ENCODE measurements at regions not wholly inside any gene's neighbourhood (a gene's known extent, or its start where the extent isn't known, plus 50 kb on each side); places are given as distances from the start of the nearest gene placed in this dataset.

- Histone ChIP-seq H3K27ac (no peak overlapping the region), H3K9me3 (no peaks in the 10 kb centered on the region), H3K4me3 (no peak overlapping the region), H3K27me3 (no peaks in the 10 kb centered on the region), H3K4me1 (no peaks in the 10 kb centered on the region), H3K36me3 (no peaks in the 10 kb centered on the region)
- no peak for TF ChIP-seq POLR2A (IDR thresholded peaks at IDR 0.05)
- TF ChIP-seq, protein P1, sequence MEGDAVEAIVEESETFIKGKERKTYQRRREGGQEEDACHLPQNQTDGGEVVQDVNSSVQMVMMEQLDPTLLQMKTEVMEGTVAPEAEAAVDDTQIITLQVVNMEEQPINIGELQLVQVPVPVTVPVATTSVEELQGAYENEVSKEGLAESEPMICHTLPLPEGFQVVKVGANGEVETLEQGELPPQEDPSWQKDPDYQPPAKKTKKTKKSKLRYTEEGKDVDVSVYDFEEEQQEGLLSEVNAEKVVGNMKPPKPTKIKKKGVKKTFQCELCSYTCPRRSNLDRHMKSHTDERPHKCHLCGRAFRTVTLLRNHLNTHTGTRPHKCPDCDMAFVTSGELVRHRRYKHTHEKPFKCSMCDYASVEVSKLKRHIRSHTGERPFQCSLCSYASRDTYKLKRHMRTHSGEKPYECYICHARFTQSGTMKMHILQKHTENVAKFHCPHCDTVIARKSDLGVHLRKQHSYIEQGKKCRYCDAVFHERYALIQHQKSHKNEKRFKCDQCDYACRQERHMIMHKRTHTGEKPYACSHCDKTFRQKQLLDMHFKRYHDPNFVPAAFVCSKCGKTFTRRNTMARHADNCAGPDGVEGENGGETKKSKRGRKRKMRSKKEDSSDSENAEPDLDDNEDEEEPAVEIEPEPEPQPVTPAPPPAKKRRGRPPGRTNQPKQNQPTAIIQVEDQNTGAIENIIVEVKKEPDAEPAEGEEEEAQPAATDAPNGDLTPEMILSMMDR (IDR thresholded peaks at IDR 0.05) = no peak
- DNase-seq = no peak
- WGBS, 2 donors = 67 to 78% methylated on average over 2 of the region's 2 CpGs
- intact Hi-C loops (cut with DNase I) = no loop called here
These were observed 214.2 kb upstream of the MON1B start for GRCh38 chr16:76976756-76977155.

GRCh38 chr16:76984196-76984595 lies 206.8 kb upstream of the MON1B start:
- intact Hi-C loops (cut with DNase I) = no loop called here
- WGBS, 2 donors = 67 to 70% methylated on average over 3 of the region's 3 CpGs
- no peaks in the 10 kb centered on the region for H3K36me3 ChIP-seq
- no peaks in the 10 kb centered on the region for H3K9me3 ChIP-seq
- no peak overlapping the region for H3K4me3 ChIP-seq
- H3K27ac ChIP-seq = no peak overlapping the region
- DNase-seq = no peak
- TF ChIP-seq, protein P1 (IDR thresholded peaks at IDR 0.05) = no peak
- no peak for TF ChIP-seq POLR2A (IDR thresholded peaks at IDR 0.05)
- H3K4me1 ChIP-seq = no peaks in the 10 kb centered on the region
- H3K27me3 ChIP-seq = no peaks in the 10 kb centered on the region

DNA sequence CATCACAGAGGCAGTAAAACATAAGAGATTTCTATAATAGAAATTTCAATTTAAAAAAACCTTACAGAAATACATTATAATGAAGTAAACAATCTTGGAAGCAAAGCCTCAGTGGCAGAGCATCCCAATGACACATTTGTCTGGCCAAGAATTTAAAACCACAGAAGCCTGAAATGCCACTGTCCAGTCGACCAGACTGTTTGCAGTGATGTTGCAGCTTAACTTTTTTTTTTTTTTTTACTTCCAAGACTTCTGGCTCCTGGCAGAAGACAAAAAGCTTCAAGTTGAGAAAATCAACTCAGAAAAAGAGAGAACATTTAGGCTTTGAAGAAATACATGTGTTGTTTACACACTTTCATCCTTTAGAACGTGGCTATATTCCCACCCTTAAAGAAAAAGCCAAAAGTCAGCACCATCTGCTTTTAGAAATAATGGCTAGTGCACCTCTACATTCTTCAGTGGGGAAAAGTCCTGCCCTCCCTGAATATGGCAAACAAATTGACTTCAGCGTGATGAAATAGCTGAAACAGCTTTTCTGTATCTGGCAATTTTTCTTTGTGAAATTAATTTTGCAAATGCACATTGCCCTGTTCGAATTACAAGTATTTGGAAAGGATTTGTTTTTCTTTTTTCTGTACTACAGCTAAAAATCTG lies 205.5 kb upstream of the MON1B start:
- H3K36me3 ChIP-seq = no peaks in the 10 kb centered on the region
- no peaks in the 10 kb centered on the region for H3K27me3 ChIP-seq
- no peak overlapping the region for H3K27ac ChIP-seq
- TF ChIP-seq, protein P1 (IDR thresholded peaks at IDR 0.05) = no peak
- no peaks in the 10 kb centered on the region for H3K9me3 ChIP-seq
- no peak overlapping the region for H3K4me3 ChIP-seq
- H3K4me1 ChIP-seq = no peaks in the 10 kb centered on the region
- intact Hi-C loops (cut with DNase I) = no loop called here
- DNase-seq = no peak
- WGBS, 2 donors = 19 to 25% methylated on average over 4 of the region's 4 CpGs

- no peak for TF ChIP-seq POLR2A (IDR thresholded peaks at IDR 0.05)
- TF ChIP-seq, protein P1 (IDR thresholded peaks at IDR 0.05) = no peak
- Histone ChIP-seq H3K4me3 (no peak overlapping the region), H3K27ac (no peak overlapping the region), H3K27me3 (no peaks in the 10 kb centered on the region), H3K9me3 (no peaks in the 10 kb centered on the region), H3K4me1 (no peaks in the 10 kb centered on the region), H3K36me3 (no peaks in the 10 kb centered on the region)
- intact Hi-C loops (cut with DNase I) = no loop called here
- no peak for DNase-seq
- WGBS, 2 donors = 64 to 90% methylated on average over 2 of the region's 2 CpGs
These were observed 202.5 kb upstream of the MON1B start for GRCh38 chr16:76988526-76988925.

- no peak overlapping the region for H3K27ac ChIP-seq
- no peaks in the 10 kb centered on the region for H3K4me1 ChIP-seq
- no peaks in the 10 kb centered on the region for H3K27me3 ChIP-seq
- TF ChIP-seq, protein P1 (IDR thresholded peaks at IDR 0.05) = no peak
- no peak for TF ChIP-seq POLR2A (IDR thresholded peaks at IDR 0.05)
- no peak for DNase-seq
- intact Hi-C loops (cut with DNase I) = no loop called here
- 77 to 78% methylated on average over 4 of the region's 4 CpGs for WGBS, 2 donors
- H3K9me3 ChIP-seq = peaks cover 0 to 3% (median 3%) of the 10 kb centered on the region in 3 donors
- no peaks in the 10 kb centered on the region for H3K36me3 ChIP-seq
- H3K4me3 ChIP-seq = no peak overlapping the region
These were observed 188.3 kb upstream of the MON1B start for GRCh38 chr16:77002644-77003043.
